ENCODE measurements at regions not wholly inside any gene's neighbourhood (a gene's known extent, or its start where the extent isn't known, plus 50 kb on each side); places are given as distances from the start of the nearest gene placed in this dataset.

DNA sequence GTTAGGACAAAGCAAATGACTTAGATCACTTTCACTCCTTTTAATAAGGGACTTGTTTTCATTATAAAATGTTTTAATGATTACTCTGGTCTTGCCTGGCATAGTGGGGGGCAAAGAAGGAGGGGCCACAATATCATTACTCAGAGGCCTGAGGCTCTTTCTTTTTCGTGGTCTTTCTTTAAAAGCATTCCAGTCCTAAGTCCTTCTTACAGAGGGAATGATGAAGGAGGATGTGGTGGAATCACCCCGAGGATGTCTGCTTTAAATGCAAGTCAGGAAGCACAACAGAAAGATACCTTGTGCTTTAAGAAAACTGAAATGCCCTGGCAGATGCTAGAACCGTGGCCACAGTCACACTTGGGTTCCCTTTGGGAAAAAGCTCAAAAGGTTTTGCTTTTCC lies 379.1 kb downstream of the INHBA start:
- intact Hi-C loops (cut with DNase I; ENCODE audit: low total_unique reads) = no loop called here
- H3K27ac ChIP-seq = no peak overlapping the region
- no peaks in the 10 kb centered on the region for H3K36me3 ChIP-seq
- H3K27me3 ChIP-seq = no peaks in the 10 kb centered on the region
- H3K4me1 ChIP-seq = no peaks in the 10 kb centered on the region
- no peaks in the 10 kb centered on the region for H3K9me3 ChIP-seq
- TF ChIP-seq POLR2A (IDR thresholded peaks at IDR 0.05) = no peak
- no peak for TF ChIP-seq CTCF (IDR thresholded peaks at IDR 0.05)
- no peak for TF ChIP-seq POLR2AphosphoS5 (IDR thresholded peaks at IDR 0.05)
- DNase-seq (ENCODE audit: low spot score in 2 of 2) = no peak
- no peak overlapping the region for H3K4me3 ChIP-seq

- TF ChIP-seq POLR2A (IDR thresholded peaks at IDR 0.05) (no peak), POLR2AphosphoS5 (IDR thresholded peaks at IDR 0.05) (no peak), CTCF (IDR thresholded peaks at IDR 0.05) (no peak)
- Histone ChIP-seq H3K4me3 (no peak overlapping the region), H3K27me3 (no peaks in the 10 kb centered on the region), H3K36me3 (no peaks in the 10 kb centered on the region), H3K4me1 (no peaks in the 10 kb centered on the region), H3K9me3 (no peaks in the 10 kb centered on the region), H3K27ac (no peak overlapping the region)
- intact Hi-C loops (cut with DNase I; ENCODE audit: low total_unique reads) = no loop called here
- no peak for DNase-seq (ENCODE audit: low spot score in 2 of 2)
These were observed 383.3 kb downstream of the INHBA start for GRCh38 chr7:41319581-41319980.

DNA sequence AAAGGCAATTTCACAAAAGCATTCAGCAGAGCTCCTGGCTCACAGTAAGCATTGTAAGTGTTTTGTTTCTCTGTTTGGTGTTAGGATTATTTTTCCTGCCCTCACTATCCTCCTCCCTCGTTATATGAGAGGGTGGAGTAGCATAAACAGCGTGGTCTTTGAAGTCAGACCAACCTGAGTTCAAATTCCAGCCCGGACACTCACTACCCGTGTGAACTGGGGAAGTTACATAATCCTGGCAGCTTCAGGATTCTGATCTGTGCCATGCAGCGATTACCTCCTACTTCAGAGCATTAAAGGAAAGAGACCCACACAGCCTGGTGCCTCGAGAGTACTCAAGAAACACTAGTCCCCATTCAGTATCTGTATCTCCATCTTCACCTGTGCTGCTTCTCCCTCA lies 386.5 kb downstream of the INHBA start:
- no peak for TF ChIP-seq POLR2A (IDR thresholded peaks at IDR 0.05)
- no peak for TF ChIP-seq POLR2AphosphoS5 (IDR thresholded peaks at IDR 0.05)
- H3K27ac ChIP-seq = no peak overlapping the region
- H3K36me3 ChIP-seq = no peaks in the 10 kb centered on the region
- no peak overlapping the region for H3K4me3 ChIP-seq
- no peaks in the 10 kb centered on the region for H3K9me3 ChIP-seq
- intact Hi-C loops (cut with DNase I; ENCODE audit: low total_unique reads) = no loop called here
- no peaks in the 10 kb centered on the region for H3K27me3 ChIP-seq
- DNase-seq (ENCODE audit: low spot score in 2 of 2) = no peak
- H3K4me1 ChIP-seq = no peaks in the 10 kb centered on the region

- intact Hi-C loops (cut with DNase I; ENCODE audit: low total_unique reads) = no loop called here
- Histone ChIP-seq H3K4me1 (no peaks in the 10 kb centered on the region), H3K9me3 (no peaks in the 10 kb centered on the region), H3K4me3 (no peak overlapping the region), H3K27ac (no peak overlapping the region), H3K27me3 (no peaks in the 10 kb centered on the region), H3K36me3 (no peaks in the 10 kb centered on the region)
- TF ChIP-seq POLR2A (IDR thresholded peaks at IDR 0.05) (no peak), POLR2AphosphoS5 (IDR thresholded peaks at IDR 0.05) (no peak), CTCF (IDR thresholded peaks at IDR 0.05) (no peak)
- no peak for DNase-seq (ENCODE audit: low spot score in 2 of 2)
These were observed 387.1 kb downstream of the INHBA start for GRCh38 chr7:41315764-41316163.

GRCh38 chr7:41313171-41313570 lies 389.7 kb downstream of the INHBA start:
- Histone ChIP-seq H3K36me3 (no peaks in the 10 kb centered on the region), H3K27ac (no peak overlapping the region), H3K4me3 (no peak overlapping the region), H3K4me1 (no peaks in the 10 kb centered on the region), H3K9me3 (no peaks in the 10 kb centered on the region), H3K27me3 (no peaks in the 10 kb centered on the region)
- intact Hi-C loops (cut with DNase I; ENCODE audit: low total_unique reads) = no loop called here
- TF ChIP-seq POLR2A (IDR thresholded peaks at IDR 0.05) (no peak), POLR2AphosphoS5 (IDR thresholded peaks at IDR 0.05) (no peak), CTCF (IDR thresholded peaks at IDR 0.05) (no peak)
- DNase-seq (ENCODE audit: low spot score in 2 of 2) = no peak

DNA sequence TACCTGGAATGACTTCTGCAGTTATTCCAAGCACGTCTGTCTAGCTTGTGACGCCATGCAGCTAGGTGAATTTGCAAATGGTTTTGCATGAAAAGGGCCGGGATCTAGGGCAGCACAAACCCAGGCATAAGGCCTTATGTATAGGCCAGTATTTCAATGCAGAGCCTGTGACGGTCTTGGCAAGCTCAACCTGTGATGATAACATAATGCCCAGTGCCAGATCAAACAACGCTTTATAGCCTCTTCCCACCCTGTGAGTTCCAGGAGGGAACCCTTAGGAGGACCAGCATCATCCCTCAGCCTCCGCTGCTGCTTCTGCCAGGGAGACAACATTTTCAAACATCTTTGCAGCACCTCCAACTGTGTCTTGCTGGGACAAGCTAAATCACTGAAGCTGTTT lies 390.7 kb downstream of the INHBA start:
- H3K27ac ChIP-seq = no peak overlapping the region

More for the DNA sequence above, 390.7 kb downstream of the INHBA start:
- no peaks in the 10 kb centered on the region for H3K27me3 ChIP-seq
- no peak for DNase-seq (ENCODE audit: low spot score in 2 of 2)
- H3K4me3 ChIP-seq = no peak overlapping the region
- H3K9me3 ChIP-seq = no peaks in the 10 kb centered on the region
- no peaks in the 10 kb centered on the region for H3K4me1 ChIP-seq
- H3K36me3 ChIP-seq = no peaks in the 10 kb centered on the region
- intact Hi-C loops (cut with DNase I; ENCODE audit: low total_unique reads) = no loop called here
- TF ChIP-seq POLR2A (IDR thresholded peaks at IDR 0.05) = no peak
- TF ChIP-seq CTCF (IDR thresholded peaks at IDR 0.05) = no peak
- no peak for TF ChIP-seq POLR2AphosphoS5 (IDR thresholded peaks at IDR 0.05)

Data from breast epithelium (tissue), 4 donors.